BE2C (cell line): ENCODE measurements at regions not wholly inside any gene's neighbourhood (a gene's known extent, or its start where the extent isn't known, plus 50 kb on each side); places are given as distances from the start of the nearest gene placed in this dataset.

Source experiments
- DNase-seq: peaks from one replicate; pipeline ENCODE4 v3.0.0-alpha.2; 2020
- H3K27me3 ChIP-seq: fragments of 250-450 bp; sonication (Bioruptor Pico); 2 replicates; pipeline ENCODE4 v1.5.1; 2020; ENCODE audit warnings: mild to moderate bottlenecking
- H3K36me3 ChIP-seq: fragments of 250-450 bp; sonication (Bioruptor Pico); 2 replicates; pipeline ENCODE4 v1.5.1; 2020; ENCODE audit warnings: mild to moderate bottlenecking
- H3K4me1 ChIP-seq: fragments of 250-450 bp; sonication (Bioruptor Pico); 2 replicates; pipeline ENCODE4 v1.5.1; 2020
- H3K4me3 ChIP-seq: 2 replicates; pipeline ENCODE4 v1.5.1; 2011; ENCODE audit warnings: low read depth, low read length
- H3K9me3 ChIP-seq: fragments of 250-450 bp; sonication (Bioruptor Pico); 2 replicates; pipeline ENCODE4 v1.5.1; 2020
- CTCF ChIP-seq: IDR thresholded peaks from 2 replicates; pipeline ENCODE4 v1.5.1; 2012; ENCODE audit warnings: mild to moderate bottlenecking, low read depth, low read length

DNA sequence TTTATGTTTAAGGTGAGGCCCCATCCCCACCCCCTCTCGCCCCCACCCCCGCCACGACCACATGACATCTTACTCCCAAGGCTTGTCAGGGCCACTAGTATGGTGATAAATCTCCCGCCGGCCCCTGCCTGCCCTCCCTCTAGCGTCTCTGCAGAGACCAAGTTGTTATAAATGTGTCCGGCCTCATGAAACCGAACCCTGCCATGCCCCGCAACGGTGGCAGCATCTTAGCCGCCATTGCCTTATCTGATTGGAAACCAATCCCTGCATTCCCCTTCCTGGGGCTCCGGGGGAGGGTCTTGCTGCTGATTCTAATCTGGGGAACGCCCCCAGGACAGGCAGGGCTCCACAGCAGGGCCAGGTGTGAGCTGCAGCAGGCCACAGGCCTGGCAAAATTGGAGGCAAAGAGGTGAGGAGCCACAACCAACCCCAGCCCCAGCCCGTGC is 352.4 kb downstream of the C16orf95 start:
- Histone ChIP-seq H3K4me3 (no peak overlapping the region), H3K4me1 (no peaks in the 10 kb centered on the region), H3K27me3 (peaks cover 16% of the 10 kb centered on the region), H3K9me3 (no peaks in the 10 kb centered on the region), H3K36me3 (no peaks in the 10 kb centered on the region)
- no peak for DNase-seq
- TF ChIP-seq CTCF = no peak

GRCh38 chr16:86965331-86965730 is 351.9 kb downstream of the C16orf95 start:
- no peak for TF ChIP-seq CTCF
- H3K4me1 ChIP-seq = no peaks in the 10 kb centered on the region
- H3K9me3 ChIP-seq = no peaks in the 10 kb centered on the region
- H3K4me3 ChIP-seq = no peak overlapping the region
- peaks cover 16% of the 10 kb centered on the region for H3K27me3 ChIP-seq
- no peaks in the 10 kb centered on the region for H3K36me3 ChIP-seq
- DNase-seq = no peak

- no peak for TF ChIP-seq CTCF
- no peak for DNase-seq
- peaks cover 16% of the 10 kb centered on the region for H3K27me3 ChIP-seq
- H3K4me3 ChIP-seq = no peak overlapping the region
- no peaks in the 10 kb centered on the region for H3K9me3 ChIP-seq
- H3K4me1 ChIP-seq = no peaks in the 10 kb centered on the region
- H3K36me3 ChIP-seq = no peaks in the 10 kb centered on the region
Observed at GRCh38 chr16:86965840-86966550, 351.2 kb downstream of the C16orf95 start.

DNA sequence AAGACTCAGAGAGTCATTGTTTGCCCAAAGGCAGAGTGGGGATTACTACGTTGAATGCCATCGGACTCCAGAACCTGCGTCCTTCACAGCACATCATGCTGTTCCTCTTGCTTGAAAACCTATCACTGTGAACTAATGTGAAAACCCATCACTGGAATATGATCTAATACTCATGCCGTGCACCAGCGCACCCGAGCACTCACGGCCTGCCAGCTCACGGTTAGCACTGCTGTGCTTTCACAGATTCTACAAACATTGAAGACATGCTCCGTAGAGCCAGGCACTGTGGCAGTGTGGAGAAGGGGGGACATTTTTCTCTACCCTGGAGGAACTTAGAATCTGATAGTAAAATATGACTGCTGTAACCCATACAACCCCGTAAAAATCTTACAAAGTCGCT is 350.4 kb downstream of the C16orf95 start:
- Histone ChIP-seq H3K27me3 (peaks cover 13% of the 10 kb centered on the region), H3K4me1 (no peaks in the 10 kb centered on the region), H3K4me3 (no peak overlapping the region), H3K9me3 (no peaks in the 10 kb centered on the region), H3K36me3 (no peaks in the 10 kb centered on the region)
- no peak for DNase-seq
- TF ChIP-seq CTCF = no peak

DNA sequence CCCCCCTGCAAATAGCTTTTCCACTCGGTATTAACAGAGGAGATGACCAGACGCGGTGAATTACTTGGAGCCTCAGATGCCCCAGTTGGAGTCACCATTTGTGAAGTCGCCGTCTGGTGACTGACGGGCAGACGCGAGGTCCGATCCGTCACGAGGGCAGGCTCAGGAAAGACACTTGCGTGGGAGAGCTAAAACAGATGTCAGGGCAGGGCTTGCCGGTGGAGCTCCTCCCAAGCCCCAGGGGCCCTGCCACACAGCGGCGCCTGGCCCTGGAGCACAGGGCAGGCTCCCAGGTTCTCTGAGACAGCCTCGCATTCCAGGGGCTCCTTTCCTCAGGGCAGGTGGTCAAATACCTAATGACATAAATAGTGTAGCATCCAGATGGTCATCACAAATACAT is 348.3 kb downstream of the C16orf95 start:
- DNase-seq = no peak
- H3K4me3 ChIP-seq = no peak overlapping the region
- no peaks in the 10 kb centered on the region for H3K9me3 ChIP-seq
- TF ChIP-seq CTCF = no peak
- H3K4me1 ChIP-seq = no peaks in the 10 kb centered on the region
- peaks cover 9% of the 10 kb centered on the region; the same call in 1 of the 2 replicates for H3K27me3 ChIP-seq
- H3K36me3 ChIP-seq = no peaks in the 10 kb centered on the region

GRCh38 chr16:86969716-86970115 is 347.5 kb downstream of the C16orf95 start:
- TF ChIP-seq CTCF = no peak
- Histone ChIP-seq H3K4me1 (no peaks in the 10 kb centered on the region), H3K27me3 (peaks cover 9% of the 10 kb centered on the region; the same call in 1 of the 2 replicates), H3K4me3 (no peak overlapping the region), H3K36me3 (no peaks in the 10 kb centered on the region), H3K9me3 (no peaks in the 10 kb centered on the region)
- DNase-seq = no peak
